SKM-1 treated with dmso at 0.1 percent for 144 hours (cell line): ENCODE measurements at regions not wholly inside any gene's neighbourhood (a gene's known extent, or its start where the extent isn't known, plus 50 kb on each side); places are given as distances from the start of the nearest gene placed in this dataset.

Experiments used
- DNase-seq: peaks from one replicate; lab custom pipeline; 2025; ENCODE audit not compliant: unreplicated experiment; lab: John Stamatoyannopoulos, UW

- no peak for DNase-seq
Observed at GRCh38 chr5:145130996-145131395, 704.1 kb downstream of the PRELID2 start.

- no peak for DNase-seq
Observed at GRCh38 chr5:145129797-145130196, 705.3 kb downstream of the PRELID2 start.

GRCh38 chr5:145124806-145125205 is 710.3 kb downstream of the PRELID2 start:
- no peak for DNase-seq

- DNase-seq = no peak
Observed at GRCh38 chr5:145118611-145119010, 716.5 kb downstream of the PRELID2 start.

DNA sequence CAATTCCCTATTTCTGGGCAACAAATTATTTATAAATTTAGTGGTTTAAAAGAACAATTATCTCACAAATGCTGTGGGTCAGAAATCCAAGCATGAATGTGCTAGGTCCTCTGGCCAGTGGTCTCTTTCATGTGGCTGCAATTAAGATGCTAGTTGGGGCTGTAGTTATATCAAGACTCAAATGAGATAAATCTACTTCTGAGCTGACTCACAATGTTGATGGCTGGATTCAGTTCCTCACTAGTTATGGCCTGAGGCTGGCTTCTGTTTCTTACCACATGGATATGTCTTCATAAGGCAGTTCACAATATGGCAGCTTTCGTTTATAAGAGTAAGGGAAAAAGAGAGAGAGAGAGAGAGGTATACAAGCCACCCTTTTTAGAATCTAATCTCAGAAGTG is 717.0 kb downstream of the PRELID2 start:
- no peak for DNase-seq

DNA sequence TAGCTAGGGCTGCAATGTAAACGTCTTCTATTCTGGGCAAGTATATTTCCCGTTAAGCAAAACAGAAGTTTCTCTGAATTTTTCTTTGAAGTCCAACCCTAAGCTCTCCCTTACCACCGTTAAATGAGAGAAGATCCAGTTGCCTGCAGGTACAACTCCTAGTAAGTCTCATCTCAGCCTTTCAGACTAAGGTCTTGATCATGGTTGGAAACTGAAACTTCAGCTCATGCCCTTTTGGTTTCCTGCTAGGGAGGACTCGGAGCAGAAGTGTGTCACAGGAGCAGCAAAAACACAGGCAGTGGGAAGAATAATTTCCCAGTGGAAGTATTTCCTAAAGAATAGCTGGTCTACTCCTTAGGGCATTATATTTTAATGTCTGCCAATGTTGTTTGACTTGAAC is 717.9 kb downstream of the PRELID2 start:
- DNase-seq = no peak

DNA sequence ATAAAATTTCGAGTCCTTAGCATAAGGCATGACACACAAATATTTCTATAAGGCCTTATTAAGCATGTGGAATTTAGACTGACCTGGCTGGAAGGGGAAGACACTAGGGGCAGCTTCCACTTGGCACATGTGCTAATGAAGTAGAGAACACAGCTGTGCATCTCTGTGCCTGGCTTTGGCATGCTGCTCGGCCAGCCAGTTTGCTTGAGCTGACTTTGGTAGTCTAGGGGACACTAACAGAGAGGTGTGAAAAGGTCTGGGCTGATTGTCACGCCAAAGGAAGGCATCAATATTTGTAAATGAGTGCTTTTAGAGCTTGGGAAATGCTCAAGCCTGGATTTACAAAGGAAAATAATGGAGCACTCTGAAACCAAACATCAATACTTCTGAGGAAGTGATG is 723.7 kb downstream of the PRELID2 start:
- DNase-seq = no peak

DNA sequence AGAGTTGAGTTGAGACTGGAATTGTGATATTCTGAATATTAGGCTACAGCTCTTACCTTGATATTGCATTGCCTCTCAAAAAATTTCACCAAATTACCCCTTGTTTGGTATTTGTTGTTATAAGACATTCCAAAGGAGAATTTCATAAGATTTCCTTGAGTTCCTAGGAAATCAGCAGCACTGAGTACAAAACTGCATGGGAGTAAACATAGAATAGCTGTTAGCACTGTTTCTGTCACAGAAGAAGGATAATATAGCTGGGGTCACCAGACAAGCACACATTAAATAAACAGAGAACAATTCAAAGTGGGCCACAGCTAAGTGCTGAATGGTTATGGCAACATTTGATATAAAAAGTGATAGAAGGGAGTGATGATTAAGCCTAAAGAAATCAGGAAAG is 724.3 kb downstream of the PRELID2 start:
- no peak for DNase-seq

GRCh38 chr5:145110181-145110580 is 725.0 kb downstream of the PRELID2 start:
- DNase-seq = no peak

GRCh38 chr5:145105384-145105783 is 729.8 kb downstream of the PRELID2 start:
- no peak for DNase-seq

DNA sequence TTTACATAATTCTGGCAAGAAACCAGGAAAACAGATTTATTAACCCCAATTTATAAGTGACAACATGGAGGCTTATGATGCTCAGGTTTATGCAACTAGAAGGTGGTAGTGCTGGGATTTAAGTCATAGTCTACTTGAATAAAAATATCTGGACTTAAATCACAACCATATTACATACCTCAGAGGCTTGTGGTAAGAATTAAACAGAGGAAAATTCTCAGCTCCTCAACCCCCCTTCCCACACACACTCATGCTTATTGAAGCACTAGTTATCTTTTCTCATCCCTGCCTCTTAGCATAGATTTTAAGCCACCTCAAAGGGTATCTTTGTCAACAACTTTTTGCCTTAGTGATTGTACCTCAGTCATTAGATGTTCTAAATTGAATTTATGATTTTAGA is 731.0 kb downstream of the PRELID2 start:
- DNase-seq = no peak

DNA sequence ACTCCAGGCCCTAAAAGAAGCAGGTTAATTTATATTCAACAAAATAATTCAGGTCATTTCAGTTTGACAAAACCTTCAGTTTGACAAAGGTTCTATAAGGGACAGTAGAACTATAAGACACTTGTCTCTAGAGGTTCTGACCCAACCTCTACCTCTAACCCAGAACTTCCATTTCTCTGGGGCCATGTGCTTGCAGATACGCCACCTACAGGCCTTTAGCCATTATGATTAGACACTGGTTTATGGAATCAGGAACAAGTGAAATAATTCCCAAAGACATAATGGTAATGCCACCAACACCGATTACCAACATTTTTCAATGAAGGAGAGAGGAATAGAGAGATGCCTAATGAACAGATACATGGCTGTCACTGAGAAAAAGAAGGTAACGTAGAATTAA is 733.9 kb downstream of the PRELID2 start:
- DNase-seq = no peak

- DNase-seq = no peak
Observed at GRCh38 chr5:145090115-145090514, 745.0 kb downstream of the PRELID2 start.

GRCh38 chr5:145084834-145085233 is 750.3 kb downstream of the PRELID2 start:
- no peak for DNase-seq

GRCh38 chr5:145077028-145077427 is 758.1 kb downstream of the PRELID2 start:
- DNase-seq = no peak

- DNase-seq = no peak
Observed at GRCh38 chr5:145076040-145076439, 759.1 kb downstream of the PRELID2 start.

GRCh38 chr5:145072889-145073288 is 762.3 kb downstream of the PRELID2 start:
- DNase-seq = no peak

DNA sequence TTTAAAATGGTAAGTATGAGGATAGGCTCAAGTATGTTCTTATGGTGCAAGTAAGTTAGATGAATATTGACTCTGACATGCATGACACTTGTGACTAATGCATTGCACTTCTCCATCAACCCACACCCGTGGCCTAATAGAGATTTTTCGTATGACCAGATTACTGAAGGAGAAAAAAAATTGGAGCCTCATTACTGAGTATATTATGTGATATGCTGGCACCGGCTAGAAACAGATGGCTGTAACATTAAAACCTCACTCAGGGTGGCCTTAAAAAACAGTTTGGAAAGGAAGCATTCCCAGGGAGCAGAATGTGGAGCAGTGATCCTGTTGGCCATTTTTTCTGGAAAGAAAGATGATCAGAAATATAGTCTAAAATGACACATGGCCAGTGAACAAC is 766.4 kb downstream of the PRELID2 start:
- DNase-seq = no peak

DNA sequence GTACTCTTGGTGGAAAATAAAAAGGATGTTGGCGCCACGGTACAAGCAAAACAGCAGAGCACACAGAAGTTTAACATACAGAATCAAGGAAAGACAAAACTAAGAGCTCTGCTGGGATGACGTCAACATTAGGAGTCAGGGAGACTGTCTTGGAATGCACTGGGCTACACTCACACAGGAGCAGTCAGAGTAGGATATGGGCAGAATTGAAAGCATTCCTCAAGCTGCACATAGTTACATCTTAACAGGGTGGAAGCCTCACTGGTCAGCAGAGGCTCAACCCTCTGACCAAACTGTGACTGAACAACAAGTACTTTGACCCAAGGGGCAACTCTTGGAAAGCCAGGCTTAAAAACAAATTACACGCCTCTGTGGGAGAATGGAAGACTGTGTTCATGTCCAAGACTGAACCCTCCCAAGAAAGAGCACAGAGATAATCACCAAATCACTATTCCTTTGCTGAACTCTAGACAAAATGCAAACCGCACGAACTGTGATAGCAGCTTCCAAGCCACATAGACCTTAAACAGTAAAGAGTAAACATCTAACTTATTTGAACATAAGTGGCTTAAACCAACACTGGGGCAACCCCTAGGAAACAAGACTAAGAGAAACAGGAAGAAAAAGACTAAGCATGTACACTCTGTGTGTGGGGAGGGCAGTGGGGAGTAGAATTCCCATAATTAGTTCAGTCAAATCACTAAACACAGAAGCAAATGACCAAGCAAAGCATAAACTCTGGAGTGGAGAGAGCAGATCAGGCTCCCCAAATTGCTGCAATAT is 772.7 kb downstream of the PRELID2 start:
- no peak for DNase-seq

- DNase-seq = no peak
Observed at GRCh38 chr5:145056800-145057199, 778.3 kb downstream of the PRELID2 start.

GRCh38 chr5:145050181-145050580 is 785.0 kb downstream of the PRELID2 start:
- DNase-seq = no peak

GRCh38 chr5:145044970-145045369 is 790.2 kb downstream of the PRELID2 start:
- no peak for DNase-seq

GRCh38 chr5:145028626-145029025 is 806.5 kb downstream of the PRELID2 start:
- DNase-seq = no peak
